ENCODE measurements at regions not wholly inside any gene's neighbourhood (a gene's known extent, or its start where the extent isn't known, plus 50 kb on each side); places are given as distances from the start of the nearest gene placed in this dataset.

- no peak for DNase-seq (ENCODE audit: insufficient read length, low spot score, missing footprints)
- no peak overlapping the region for H3K4me3 ChIP-seq (ENCODE audit: insufficient read depth, low read length)
- no peaks in the 10 kb centered on the region for H3K79me2 ChIP-seq (ENCODE audit: insufficient read depth, low read length)
- H2AFZ ChIP-seq (ENCODE audit: low read length), result no peak overlapping the region
- no peaks in the 10 kb centered on the region for H3K36me3 ChIP-seq (ENCODE audit: insufficient read depth, low read length)
- no peaks in the 10 kb centered on the region for H3K27me3 ChIP-seq (ENCODE audit: insufficient read depth, low read length)
- H3K4me2 ChIP-seq (ENCODE audit: insufficient read depth, low read length), result no peak overlapping the region
- TF ChIP-seq, protein P1, sequence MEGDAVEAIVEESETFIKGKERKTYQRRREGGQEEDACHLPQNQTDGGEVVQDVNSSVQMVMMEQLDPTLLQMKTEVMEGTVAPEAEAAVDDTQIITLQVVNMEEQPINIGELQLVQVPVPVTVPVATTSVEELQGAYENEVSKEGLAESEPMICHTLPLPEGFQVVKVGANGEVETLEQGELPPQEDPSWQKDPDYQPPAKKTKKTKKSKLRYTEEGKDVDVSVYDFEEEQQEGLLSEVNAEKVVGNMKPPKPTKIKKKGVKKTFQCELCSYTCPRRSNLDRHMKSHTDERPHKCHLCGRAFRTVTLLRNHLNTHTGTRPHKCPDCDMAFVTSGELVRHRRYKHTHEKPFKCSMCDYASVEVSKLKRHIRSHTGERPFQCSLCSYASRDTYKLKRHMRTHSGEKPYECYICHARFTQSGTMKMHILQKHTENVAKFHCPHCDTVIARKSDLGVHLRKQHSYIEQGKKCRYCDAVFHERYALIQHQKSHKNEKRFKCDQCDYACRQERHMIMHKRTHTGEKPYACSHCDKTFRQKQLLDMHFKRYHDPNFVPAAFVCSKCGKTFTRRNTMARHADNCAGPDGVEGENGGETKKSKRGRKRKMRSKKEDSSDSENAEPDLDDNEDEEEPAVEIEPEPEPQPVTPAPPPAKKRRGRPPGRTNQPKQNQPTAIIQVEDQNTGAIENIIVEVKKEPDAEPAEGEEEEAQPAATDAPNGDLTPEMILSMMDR (IDR thresholded peaks at IDR 0.05; ENCODE audit: extremely low read depth, low read depth, low read length), result no peak
- no peak overlapping the region for H3K27ac ChIP-seq (ENCODE audit: low read depth, low read length)
- H4K20me1 ChIP-seq (ENCODE audit: insufficient read depth, low read length), result no peaks in the 10 kb centered on the region
- H3K9me3 ChIP-seq (ENCODE audit: low read depth, low read length), result no peaks in the 10 kb centered on the region
- no peaks in the 10 kb centered on the region for H3K4me1 ChIP-seq (ENCODE audit: insufficient read depth, low read length)
Measured at GRCh38 chr1:182280504-182280900, 111.1 kb downstream of the GLUL start.

- Histone ChIP-seq H3K27me3 (ENCODE audit: insufficient read depth, low read length) (no peaks in the 10 kb centered on the region), H4K20me1 (ENCODE audit: insufficient read depth, low read length) (no peaks in the 10 kb centered on the region), H2AFZ (ENCODE audit: low read length) (no peak overlapping the region), H3K9me3 (ENCODE audit: low read depth, low read length) (no peaks in the 10 kb centered on the region), H3K4me1 (ENCODE audit: insufficient read depth, low read length) (no peaks in the 10 kb centered on the region), H3K27ac (ENCODE audit: low read depth, low read length) (no peak overlapping the region), H3K4me2 (ENCODE audit: insufficient read depth, low read length) (no peak overlapping the region), H3K4me3 (ENCODE audit: insufficient read depth, low read length) (no peak overlapping the region), H3K79me2 (ENCODE audit: insufficient read depth, low read length) (no peaks in the 10 kb centered on the region), H3K36me3 (ENCODE audit: insufficient read depth, low read length) (no peaks in the 10 kb centered on the region)
- TF ChIP-seq, protein P1 (IDR thresholded peaks at IDR 0.05; ENCODE audit: extremely low read depth, low read depth, low read length), result no peak
- DNase-seq (ENCODE audit: insufficient read length, low spot score, missing footprints), result no peak
Measured at GRCh38 chr1:182279724-182280503, 111.7 kb downstream of the GLUL start.

GRCh38 chr1:182279302-182279701, 112.3 kb downstream of the GLUL start:
- H3K4me2 ChIP-seq (ENCODE audit: insufficient read depth, low read length), result no peak overlapping the region
- H3K36me3 ChIP-seq (ENCODE audit: insufficient read depth, low read length), result no peaks in the 10 kb centered on the region
- H3K9me3 ChIP-seq (ENCODE audit: low read depth, low read length), result no peaks in the 10 kb centered on the region
- no peak overlapping the region for H2AFZ ChIP-seq (ENCODE audit: low read length)
- H4K20me1 ChIP-seq (ENCODE audit: insufficient read depth, low read length), result no peaks in the 10 kb centered on the region
- H3K4me3 ChIP-seq (ENCODE audit: insufficient read depth, low read length), result no peak overlapping the region
- H3K27ac ChIP-seq (ENCODE audit: low read depth, low read length), result no peak overlapping the region
- TF ChIP-seq, protein P1 (IDR thresholded peaks at IDR 0.05; ENCODE audit: extremely low read depth, low read depth, low read length), result no peak
- H3K4me1 ChIP-seq (ENCODE audit: insufficient read depth, low read length), result no peaks in the 10 kb centered on the region
- no peaks in the 10 kb centered on the region for H3K79me2 ChIP-seq (ENCODE audit: insufficient read depth, low read length)
- no peak for DNase-seq (ENCODE audit: insufficient read length, low spot score, missing footprints)
- no peaks in the 10 kb centered on the region for H3K27me3 ChIP-seq (ENCODE audit: insufficient read depth, low read length)

GRCh38 chr1:182278144-182279054, 113.2 kb downstream of the GLUL start:
- TF ChIP-seq, protein P1 (IDR thresholded peaks at IDR 0.05; ENCODE audit: extremely low read depth, low read depth, low read length), result no peak
- Histone ChIP-seq H3K27me3 (ENCODE audit: insufficient read depth, low read length) (no peaks in the 10 kb centered on the region), H3K79me2 (ENCODE audit: insufficient read depth, low read length) (no peaks in the 10 kb centered on the region), H3K9me3 (ENCODE audit: low read depth, low read length) (no peaks in the 10 kb centered on the region), H3K4me1 (ENCODE audit: insufficient read depth, low read length) (no peaks in the 10 kb centered on the region), H3K4me3 (ENCODE audit: insufficient read depth, low read length) (no peak overlapping the region), H3K27ac (ENCODE audit: low read depth, low read length) (no peak overlapping the region), H4K20me1 (ENCODE audit: insufficient read depth, low read length) (no peaks in the 10 kb centered on the region), H3K4me2 (ENCODE audit: insufficient read depth, low read length) (no peak overlapping the region), H2AFZ (ENCODE audit: low read length) (no peak overlapping the region), H3K36me3 (ENCODE audit: insufficient read depth, low read length) (no peaks in the 10 kb centered on the region)
- no peak for DNase-seq (ENCODE audit: insufficient read length, low spot score, missing footprints)

Measured in osteoblast (primary cell).